ENCODE measurements at regions not wholly inside any gene's neighbourhood (a gene's known extent, or its start where the extent isn't known, plus 50 kb on each side); places are given as distances from the start of the nearest gene placed in this dataset.

DNA sequence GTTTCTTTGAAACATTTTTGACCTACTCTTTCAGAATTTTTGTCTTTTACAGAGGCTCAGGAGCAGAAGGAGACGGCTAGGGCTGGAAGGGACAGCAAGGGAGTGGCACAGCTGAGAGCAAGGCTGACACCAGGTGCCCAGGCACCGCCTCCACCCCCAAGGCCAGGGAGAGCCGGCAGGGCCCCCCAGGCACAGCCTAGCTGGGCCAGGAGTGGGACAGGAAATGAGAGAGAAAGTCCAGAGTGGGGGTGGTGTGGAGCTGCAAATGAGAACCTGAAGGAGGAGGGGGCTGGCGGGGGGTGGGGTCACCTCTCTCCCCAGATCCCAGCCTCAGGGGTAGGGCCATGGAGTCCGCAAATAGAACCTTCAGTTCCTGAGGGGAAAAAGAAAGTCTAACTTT is 236.7 kb downstream of the CDC5L start:
- no peak overlapping the region for H3K4me3 ChIP-seq (replicated peaks; ENCODE audit: low read depth, low read length)
- TF ChIP-seq, protein P1, sequence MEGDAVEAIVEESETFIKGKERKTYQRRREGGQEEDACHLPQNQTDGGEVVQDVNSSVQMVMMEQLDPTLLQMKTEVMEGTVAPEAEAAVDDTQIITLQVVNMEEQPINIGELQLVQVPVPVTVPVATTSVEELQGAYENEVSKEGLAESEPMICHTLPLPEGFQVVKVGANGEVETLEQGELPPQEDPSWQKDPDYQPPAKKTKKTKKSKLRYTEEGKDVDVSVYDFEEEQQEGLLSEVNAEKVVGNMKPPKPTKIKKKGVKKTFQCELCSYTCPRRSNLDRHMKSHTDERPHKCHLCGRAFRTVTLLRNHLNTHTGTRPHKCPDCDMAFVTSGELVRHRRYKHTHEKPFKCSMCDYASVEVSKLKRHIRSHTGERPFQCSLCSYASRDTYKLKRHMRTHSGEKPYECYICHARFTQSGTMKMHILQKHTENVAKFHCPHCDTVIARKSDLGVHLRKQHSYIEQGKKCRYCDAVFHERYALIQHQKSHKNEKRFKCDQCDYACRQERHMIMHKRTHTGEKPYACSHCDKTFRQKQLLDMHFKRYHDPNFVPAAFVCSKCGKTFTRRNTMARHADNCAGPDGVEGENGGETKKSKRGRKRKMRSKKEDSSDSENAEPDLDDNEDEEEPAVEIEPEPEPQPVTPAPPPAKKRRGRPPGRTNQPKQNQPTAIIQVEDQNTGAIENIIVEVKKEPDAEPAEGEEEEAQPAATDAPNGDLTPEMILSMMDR (IDR thresholded peaks at IDR 0.05; ENCODE audit: low read length, missing control alignments) = no peak
- DNase-seq (ENCODE audit: low read depth) = no peak

DNA sequence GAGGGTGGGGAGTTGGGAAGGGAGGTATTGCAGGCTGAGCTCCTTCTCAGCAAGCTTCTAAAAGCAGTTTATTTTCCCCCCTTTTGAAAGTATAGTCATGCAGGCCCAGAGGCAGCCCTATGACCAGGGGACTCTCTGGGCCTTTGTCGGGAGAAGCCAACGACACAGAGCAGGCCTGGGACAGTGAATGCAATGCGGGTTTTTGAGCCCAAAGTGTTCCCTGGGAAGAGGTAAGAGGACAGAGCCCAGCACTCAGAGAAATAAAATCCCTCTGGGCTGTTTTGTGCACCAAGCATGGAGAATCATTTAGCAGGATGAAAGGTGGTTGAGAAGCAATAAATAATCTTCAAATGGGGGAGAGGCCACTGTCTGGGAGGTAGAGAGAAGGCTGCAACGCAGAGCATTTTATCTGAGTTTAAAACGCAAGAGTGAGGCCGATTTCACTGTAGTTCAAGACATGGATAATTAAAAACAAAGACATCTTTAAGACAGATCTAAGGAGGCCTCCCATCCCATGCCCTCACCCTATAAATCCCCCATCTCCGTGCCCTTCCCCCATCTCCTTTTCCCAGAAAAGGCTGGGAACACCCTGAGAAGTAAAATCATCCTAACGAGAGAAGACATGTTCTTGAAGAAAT is 237.5 kb downstream of the CDC5L start:
- TF ChIP-seq, protein P1 (IDR thresholded peaks at IDR 0.05; ENCODE audit: low read length, missing control alignments) = no peak
- no peak overlapping the region for H3K4me3 ChIP-seq (replicated peaks; ENCODE audit: low read depth, low read length)
- DNase-seq (ENCODE audit: low read depth) = no peak

DNA sequence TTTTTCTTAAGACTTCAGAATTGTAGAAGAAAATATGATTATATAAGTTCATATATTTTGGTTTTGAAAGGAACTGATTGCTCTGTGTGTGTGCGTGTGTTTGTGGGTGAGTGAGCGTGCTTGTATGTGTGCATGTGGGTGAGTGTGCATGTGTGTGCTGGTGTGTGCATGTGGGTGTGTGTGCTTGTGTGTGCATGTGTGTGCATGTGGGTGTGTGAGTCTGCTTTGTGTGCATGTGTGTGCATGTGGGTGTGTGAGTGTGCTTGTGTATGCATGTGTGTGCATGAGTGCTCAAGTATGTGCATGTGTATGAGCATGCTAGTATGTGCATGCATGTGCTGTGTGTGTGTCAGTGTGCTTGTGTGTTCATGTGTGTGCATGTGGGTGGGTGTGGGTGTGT is 238.5 kb downstream of the CDC5L start:
- H3K4me3 ChIP-seq (replicated peaks; ENCODE audit: low read depth, low read length) = no peak overlapping the region
- DNase-seq (ENCODE audit: low read depth) = no peak
- TF ChIP-seq, protein P1 (IDR thresholded peaks at IDR 0.05; ENCODE audit: low read length, missing control alignments) = no peak

DNA sequence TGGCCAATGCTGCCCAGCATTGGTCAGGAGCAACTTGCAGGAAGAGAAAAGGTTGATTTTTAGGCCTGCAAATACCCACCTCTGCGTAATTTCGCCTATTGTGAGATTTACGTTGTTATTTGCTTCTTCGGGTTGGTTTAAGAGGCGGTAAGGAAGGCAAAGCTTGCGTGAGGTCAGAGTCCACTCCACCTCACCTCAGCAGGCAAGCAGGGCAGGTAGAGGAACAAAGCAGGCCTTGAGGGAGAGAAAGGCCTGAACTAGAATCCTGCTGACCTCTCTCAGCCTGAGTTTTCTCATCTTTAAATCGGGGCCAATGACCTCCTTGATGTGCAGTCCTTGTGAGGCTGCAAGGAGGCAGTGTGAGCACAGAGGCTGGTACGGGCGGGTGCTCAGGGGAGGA is 239.1 kb downstream of the CDC5L start:
- no peak overlapping the region for H3K4me3 ChIP-seq (replicated peaks; ENCODE audit: low read depth, low read length)
- DNase-seq (ENCODE audit: low read depth) = no peak
- TF ChIP-seq, protein P1 (IDR thresholded peaks at IDR 0.05; ENCODE audit: low read length, missing control alignments) = no peak

DNA sequence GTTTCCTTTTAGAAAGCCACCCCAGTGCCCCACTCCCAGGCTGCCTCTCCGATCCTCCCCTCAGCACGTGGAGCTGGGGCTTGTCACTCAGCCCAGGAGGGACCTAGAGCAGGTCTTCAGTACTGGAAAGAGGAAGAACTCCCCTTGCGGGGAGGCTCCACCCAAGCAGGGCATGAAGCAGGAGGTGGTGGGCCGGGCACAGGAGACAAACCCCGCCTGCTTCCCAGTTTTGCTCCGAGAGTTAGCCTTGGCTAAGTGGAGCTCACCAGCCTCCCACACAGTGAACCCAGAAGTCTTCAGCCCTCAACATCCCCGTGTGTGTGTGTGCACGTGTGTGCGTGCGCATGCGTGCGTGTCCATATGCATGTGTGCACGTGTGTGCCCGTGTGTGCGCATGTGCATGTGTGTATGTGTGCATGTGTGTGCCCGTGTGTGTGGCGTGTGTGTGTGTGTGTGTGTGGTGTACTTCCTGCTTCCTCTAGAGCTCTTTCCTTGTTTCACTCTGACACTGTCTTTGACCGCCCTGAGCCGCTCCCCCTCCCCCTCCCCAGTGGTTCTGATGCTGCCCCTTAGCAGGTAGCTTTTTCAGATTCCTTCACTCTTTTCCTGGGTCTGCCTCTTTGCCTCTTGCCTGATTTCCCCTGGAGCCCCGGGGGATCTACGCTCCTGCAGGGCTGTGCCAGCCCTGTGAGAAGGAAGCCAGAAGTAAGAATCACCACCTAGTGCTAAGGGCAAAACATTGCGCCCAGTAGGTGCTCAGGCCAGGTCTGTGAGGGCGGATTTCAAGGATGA is 239.8 kb downstream of the CDC5L start:
- H3K4me3 ChIP-seq (replicated peaks; ENCODE audit: low read depth, low read length) = no peak overlapping the region
- TF ChIP-seq, protein P1 (IDR thresholded peaks at IDR 0.05; ENCODE audit: low read length, missing control alignments) = no peak
- DNase-seq (ENCODE audit: low read depth) = no peak

DNA sequence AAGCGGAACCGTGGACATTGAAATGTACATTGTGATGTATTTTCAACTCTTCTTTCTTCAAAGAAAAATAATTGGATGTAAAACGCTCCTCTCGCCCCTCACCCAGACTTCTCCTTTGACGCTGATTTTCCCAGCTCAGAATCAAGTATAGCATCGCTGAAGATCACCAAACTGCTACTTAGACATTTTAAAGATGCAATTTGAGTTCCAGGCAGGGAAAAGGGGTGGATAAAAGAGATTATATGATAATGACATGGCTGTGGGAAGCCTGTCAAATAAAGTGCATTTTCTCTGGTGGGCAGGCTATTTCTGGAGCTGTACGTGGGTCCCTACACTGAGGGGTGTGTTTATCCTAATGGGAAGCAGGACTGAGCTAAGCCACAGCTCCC is 240.4 kb downstream of the CDC5L start:
- DNase-seq (ENCODE audit: low read depth) = no peak
- H3K4me3 ChIP-seq (replicated peaks; ENCODE audit: low read depth, low read length) = no peak overlapping the region
- TF ChIP-seq, protein P1 (IDR thresholded peaks at IDR 0.05; ENCODE audit: low read length, missing control alignments) = no peak
